ENCODE measurements at regions not wholly inside any gene's neighbourhood (a gene's known extent, or its start where the extent isn't known, plus 50 kb on each side); places are given as distances from the start of the nearest gene placed in this dataset.
A peak's percentile ranks its signal among the peaks of the same experiment; 100 is the strongest.

GRCh38 chr16:85437166-85438052 lies 175.7 kb upstream of the GSE1 start:
- Histone ChIP-seq H3K4me3 (ENCODE audit: low read depth, low read length) (no peak overlapping the region), H3K36me3 (ENCODE audit: control insufficient read depth, insufficient read depth, low read length) (no peaks in the 10 kb centered on the region), H3K27me3 (ENCODE audit: control insufficient read depth, insufficient read depth, low read length) (no peaks in the 10 kb centered on the region)
- FAIRE-seq (no peak), DNase-seq (ENCODE audit: low read depth) (peak; percentile 28)
- TF ChIP-seq CTCF (IDR thresholded peaks at IDR 0.05; ENCODE audit: insufficient read depth, low read length, severe bottlenecking), result no peak

DNA sequence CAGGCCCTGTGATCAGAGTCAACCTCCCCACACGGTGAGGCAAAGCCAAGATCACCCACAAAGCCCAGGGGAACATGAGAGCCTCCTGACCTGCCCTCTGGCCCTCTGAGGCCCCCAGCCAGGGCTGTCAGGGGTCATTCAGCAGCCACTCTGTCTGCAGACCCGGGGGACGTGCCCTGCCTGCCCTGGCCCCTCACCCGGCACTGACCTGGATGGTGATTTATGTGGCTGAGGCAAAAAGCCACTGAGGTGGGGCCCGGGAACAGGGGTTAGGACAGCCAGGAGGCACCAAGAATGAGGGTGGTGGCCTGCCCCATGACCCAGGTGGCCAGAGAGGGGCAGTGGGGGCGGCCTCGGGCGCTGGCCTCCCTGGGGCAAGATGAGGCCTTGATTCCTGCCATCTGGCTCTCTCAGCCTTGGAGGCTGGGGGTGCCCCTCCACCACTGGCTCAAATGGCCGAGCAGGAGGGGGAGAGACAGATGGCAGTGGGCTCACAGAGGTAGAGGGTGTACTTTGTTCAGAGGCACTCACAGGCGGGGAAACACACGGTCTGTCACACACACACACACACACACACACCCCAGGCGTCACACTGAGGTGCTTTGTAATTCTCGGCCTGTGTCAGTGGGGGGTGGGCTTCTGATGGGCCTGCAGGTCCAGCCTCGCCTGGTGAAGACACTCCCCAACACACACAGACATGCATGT lies 174.0 kb upstream of the GSE1 start:
- TF ChIP-seq CTCF (IDR thresholded peaks at IDR 0.05; ENCODE audit: insufficient read depth, low read length, severe bottlenecking), result no peak
- Histone ChIP-seq H3K27me3 (ENCODE audit: control insufficient read depth, insufficient read depth, low read length) (no peaks in the 10 kb centered on the region), H3K36me3 (ENCODE audit: control insufficient read depth, insufficient read depth, low read length) (no peaks in the 10 kb centered on the region), H3K4me3 (ENCODE audit: low read depth, low read length) (no peak overlapping the region)
- DNase-seq (ENCODE audit: low read depth) (no peak), FAIRE-seq (no peak)

- no peak for FAIRE-seq
- Histone ChIP-seq H3K36me3 (ENCODE audit: control insufficient read depth, insufficient read depth, low read length) (no peaks in the 10 kb centered on the region), H3K27me3 (ENCODE audit: control insufficient read depth, insufficient read depth, low read length) (peaks cover 5% of the 10 kb centered on the region), H3K4me3 (ENCODE audit: low read depth, low read length) (no peak overlapping the region)
- no peak for DNase-seq (ENCODE audit: low read depth)
- no peak for TF ChIP-seq CTCF (IDR thresholded peaks at IDR 0.05; ENCODE audit: insufficient read depth, low read length, severe bottlenecking)
Observed at GRCh38 chr16:85440744-85441143, 172.4 kb upstream of the GSE1 start.

- DNase-seq (ENCODE audit: low read depth), result no peak
- FAIRE-seq, result no peak
Observed at GRCh38 chr16:85441189-85441889, 171.8 kb upstream of the GSE1 start.

More at GRCh38 chr16:85441189-85441889, 171.8 kb upstream of the GSE1 start:
- Histone ChIP-seq H3K27me3 (ENCODE audit: control insufficient read depth, insufficient read depth, low read length) (peaks cover 10% of the 10 kb centered on the region), H3K36me3 (ENCODE audit: control insufficient read depth, insufficient read depth, low read length) (no peaks in the 10 kb centered on the region), H3K4me3 (ENCODE audit: low read depth, low read length) (no peak overlapping the region)
- TF ChIP-seq CTCF (IDR thresholded peaks at IDR 0.05; ENCODE audit: insufficient read depth, low read length, severe bottlenecking), result no peak

All from bronchial epithelial cell (primary cell).